CD14-positive monocyte (primary cell): ENCODE measurements at regions not wholly inside any gene's neighbourhood (a gene's known extent, or its start where the extent isn't known, plus 50 kb on each side); places are given as distances from the start of the nearest gene placed in this dataset.

Source experiments
- DNase-seq, 3 donors: peaks; one replicate each; pipeline ENCODE4 v3.0.0-alpha.2; 2011 to 2022
- H2AFZ ChIP-seq: 2 replicates; pipeline ENCODE4 v1.6.0; 2012; ENCODE audit warnings: mild to moderate bottlenecking, low read depth, low read length, inconsistent platforms; ENCODE audit not compliant: insufficient read depth, poor library complexity, severe bottlenecking
- H3K27ac ChIP-seq, 2 donors: 1 replicate in 1 of 2; 2 replicates in 1 of 2; pipeline ENCODE4 v1.5.1; 2012 to 2013; ENCODE audit warnings: low read length in 2 of 2, control low read depth in 1 of 2, inconsistent platforms in 1 of 2, low read depth in 1 of 2, mild to moderate bottlenecking in 1 of 2
- H3K27me3 ChIP-seq, 2 donors: one replicate each; pipeline versions ENCODE4 v1.6.0 to v1.6.1; 2011 to 2013; ENCODE audit warnings: low read length in 2 of 2; ENCODE audit not compliant: control insufficient read depth in 2 of 2, insufficient read depth in 2 of 2
- H3K36me3 ChIP-seq, 2 donors: replicated peaks in 1 of 2; 1 replicate in 1 of 2; 2 replicates in 1 of 2; pipeline versions ENCODE4 v1.5.1 to v1.6.1; 2012 to 2013; ENCODE audit warnings: low read length in 2 of 2, control low read depth in 1 of 2, inconsistent platforms in 1 of 2, mild to moderate bottlenecking in 1 of 2; ENCODE audit not compliant: insufficient read depth in 2 of 2, control insufficient read depth in 1 of 2
- H3K4me1 ChIP-seq, 2 donors: 1 replicate in 1 of 2; 2 replicates in 1 of 2; pipeline versions ENCODE4 v1.5.1 to v1.6.1; 2012 to 2013; ENCODE audit warnings: low read length in 2 of 2, control low read depth in 1 of 2, inconsistent platforms in 1 of 2, mild to moderate bottlenecking in 1 of 2, moderate library complexity in 1 of 2; ENCODE audit not compliant: insufficient read depth in 2 of 2, control insufficient read depth in 1 of 2
- H3K4me2 ChIP-seq: replicated peaks from 2 replicates; pipeline ENCODE3; 2012; ENCODE audit warnings: low read length, moderate library complexity, mild to moderate bottlenecking; ENCODE audit not compliant: poor library complexity, severe bottlenecking; ENCODE audit errors: extremely low read depth
- H3K4me3 ChIP-seq, 3 experiments: fragments of 200-600 bp in 1 of 3; sonication (generic) in 1 of 3; replicated peaks in 1 of 3; 1 replicate in 2 of 3; 2 replicates in 1 of 3; pipeline ENCODE4 v1.5.1; 2011 to 2013; ENCODE audit warnings: low read length in 3 of 3, mild to moderate bottlenecking in 3 of 3, control low read depth in 2 of 3, low read depth in 2 of 3, inconsistent platforms in 1 of 3, moderate library complexity in 1 of 3
- H3K79me2 ChIP-seq: 2 replicates; pipeline ENCODE4 v1.6.0; 2012; ENCODE audit warnings: mild to moderate bottlenecking, control low read depth, inconsistent platforms, low read length, moderate library complexity; ENCODE audit not compliant: insufficient read depth
- H3K9ac ChIP-seq: 2 replicates; pipeline ENCODE4 v1.6.0; 2017; ENCODE audit warnings: low read length, mild to moderate bottlenecking; ENCODE audit not compliant: insufficient read depth, poor library complexity, severe bottlenecking
- H3K9me3 ChIP-seq, 2 donors: replicated peaks in 1 of 2; 1 replicate in 1 of 2; 2 replicates in 1 of 2; pipeline versions ENCODE4 v1.5.1 to v1.6.1; 2012 to 2013; ENCODE audit warnings: low read length in 2 of 2, control low read depth in 1 of 2; ENCODE audit not compliant: control insufficient read depth in 1 of 2, insufficient read depth in 1 of 2
- H4K20me1 ChIP-seq: 2 replicates; pipeline ENCODE4 v1.6.0; 2012; ENCODE audit warnings: mild to moderate bottlenecking, low read length, control low read depth, moderate library complexity; ENCODE audit not compliant: insufficient read depth
- H3K27ac Mint-ChIP-seq, 7 donors: one replicate each; pipeline ENCODE4 v1.8.0; 2020; ENCODE audit warnings: mild to moderate bottlenecking in 7 of 7, mixed read lengths in 7 of 7, moderate library complexity in 6 of 7, inconsistent platforms in 2 of 7
- H3K27me3 Mint-ChIP-seq, 3 donors: one replicate each; pipeline ENCODE4 v1.8.0; 2021 to 2022; ENCODE audit warnings: low read depth in 3 of 3, mild to moderate bottlenecking in 3 of 3, mixed read lengths in 3 of 3, moderate library complexity in 3 of 3, inconsistent platforms in 1 of 3
- H3K36me3 Mint-ChIP-seq, 2 donors: one replicate each; pipeline ENCODE4 v1.8.0; 2020; ENCODE audit warnings: mixed read lengths in 2 of 2, inconsistent platforms in 1 of 2, mild to moderate bottlenecking in 1 of 2
- H3K4me1 Mint-ChIP-seq: one replicate; pipeline ENCODE4 v1.8.0; 2020; ENCODE audit warnings: mild to moderate bottlenecking, mixed read lengths
- H3K4me3 Mint-ChIP-seq, 2 donors: one replicate each; pipeline ENCODE4 v1.8.0; 2020; ENCODE audit warnings: mild to moderate bottlenecking in 2 of 2, mixed read lengths in 2 of 2, moderate library complexity in 1 of 2
- H3K9me3 Mint-ChIP-seq, 7 donors: one replicate each; pipeline ENCODE4 v1.8.0; 2020 to 2022; ENCODE audit warnings: mixed read lengths in 7 of 7, mild to moderate bottlenecking in 6 of 7, moderate library complexity in 6 of 7, inconsistent platforms in 2 of 7
- CTCF ChIP-seq: fragments of 200-600 bp; IDR thresholded peaks from one replicate; pipeline ENCODE4 v1.8.0; 2022; ENCODE audit warnings: antibody characterized with exemption, mild to moderate bottlenecking
- WGBS: methylation state at CpG from one replicate; pipeline ENCODE4 v1.1.5; 2013; ENCODE audit warnings: missing lambda C conversion rate; ENCODE audit not compliant: insufficient coverage; 5-methylcytosine and 5-hydroxymethylcytosine counted together
- intact Hi-C, 2 donors: fragments of 100-400 bp; cut with micrococcal nuclease; formaldehyde crosslinking; loops; one replicate each; pipeline versions ENCODE4 v1.15.0 to v1.15.1; 2023

- Histone ChIP-seq H2AFZ (no peak overlapping the region), H4K20me1 (no peaks in the 10 kb centered on the region), H3K27ac (no peak overlapping the region), H3K36me3 (no peaks in the 10 kb centered on the region), H3K4me1 (no peaks in the 10 kb centered on the region), H3K4me3 (no peak overlapping the region), H3K4me2 (no peak overlapping the region), H3K9me3 (no peaks in the 10 kb centered on the region), H3K27me3 (no peaks in the 10 kb centered on the region), H3K79me2 (no peaks in the 10 kb centered on the region), H3K9ac (no peak overlapping the region)
- Mint-ChIP-seq H3K4me1 (no peaks in the 10 kb centered on the region), H3K36me3 (peaks cover 0 to 2% of the 10 kb centered on the region in 2 donors), H3K9me3 (peaks cover 2 to 15% (median 7%) of the 10 kb centered on the region in 7 donors), H3K27ac (no peak overlapping the region), H3K27me3 (peaks cover 0 to 2% (median 0%) of the 10 kb centered on the region in 3 donors), H3K4me3 (no peak overlapping the region)
- no peak for DNase-seq
- TF ChIP-seq CTCF: no peak
- WGBS: no CpG with 5 or more reads among the region's 3 CpGs
- intact Hi-C loops: no loop called here
Measured at GRCh38 chr3:31029706-31030105, 135.2 kb upstream of the GADL1 start.

- Mint-ChIP-seq H3K27me3 (peaks cover 0 to 2% (median 0%) of the 10 kb centered on the region in 3 donors), H3K9me3 (peaks cover 0 to 2% (median 0%) of the 10 kb centered on the region in 7 donors), H3K36me3 (no peaks in the 10 kb centered on the region), H3K4me3 (no peak overlapping the region), H3K4me1 (no peaks in the 10 kb centered on the region), H3K27ac (no peak overlapping the region)
- H3K4me1 ChIP-seq: no peaks in the 10 kb centered on the region
- H3K27ac ChIP-seq: no peak overlapping the region
- H2AFZ ChIP-seq: no peak overlapping the region
- H3K4me2 ChIP-seq: no peak overlapping the region
- H3K27me3 ChIP-seq: no peaks in the 10 kb centered on the region
- no peak for TF ChIP-seq CTCF
- H3K36me3 ChIP-seq: no peaks in the 10 kb centered on the region
- no peak overlapping the region for H3K9ac ChIP-seq
- no peaks in the 10 kb centered on the region for H3K79me2 ChIP-seq
- H3K4me3 ChIP-seq: no peak overlapping the region
- no peak for DNase-seq
- intact Hi-C loops: no loop called here
- no peaks in the 10 kb centered on the region for H4K20me1 ChIP-seq
- H3K9me3 ChIP-seq: no peaks in the 10 kb centered on the region
- WGBS: 70% methylated on average over 1 of the region's 1 CpG
Measured at GRCh38 chr3:31035681-31036080, 141.2 kb upstream of the GADL1 start.
